ENCODE measurements at regions not wholly inside any gene's neighbourhood (a gene's known extent, or its start where the extent isn't known, plus 50 kb on each side); places are given as distances from the start of the nearest gene placed in this dataset.

- TF ChIP-seq NFIC (IDR thresholded peaks at IDR 0.05): no peak
- no peak for TF ChIP-seq FOXK1 (CRISPR knock-in tag; IDR thresholded peaks at IDR 0.05; ENCODE audit: borderline replicate concordance)
- TF ChIP-seq CTCF (IDR thresholded peaks at IDR 0.05 in 2 of 3, conservative IDR thresholded peaks at IDR 0.05 in 1 of 3; ENCODE audit: insufficient read depth in 2 of 3, low read depth in 1 of 3, low read length in 3 of 3): no peak
Observed at GRCh38 chr12:39227218-39227617, 215.7 kb downstream of the KIF21A start.

Data from K562 (cell line).